Ascending aorta (tissue), 2 donors: ENCODE measurements at regions not wholly inside any gene's neighbourhood (a gene's known extent, or its start where the extent isn't known, plus 50 kb on each side); places are given as distances from the start of the nearest gene placed in this dataset.

Source experiments
- DNase-seq, 2 donors: peaks; one replicate each; pipeline ENCODE4 v3.0.0-alpha.2; 2019; ENCODE audit warnings: low spot score in 2 of 2
- H3K27ac ChIP-seq, 2 donors: fragments of 200-600 bp; sonication (generic); one replicate each; pipeline ENCODE4 v1.5.1; 2016 to 2017; ENCODE audit warnings: mild to moderate bottlenecking in 1 of 2
- H3K27me3 ChIP-seq: fragments of 200-600 bp; sonication (generic); one replicate; pipeline ENCODE4 v1.5.1; 2017
- H3K36me3 ChIP-seq, 2 donors: fragments of 200-600 bp; sonication (generic); one replicate each; pipeline ENCODE4 v1.5.1; 2016
- H3K4me1 ChIP-seq, 2 donors: fragments of 200-600 bp; sonication (generic); one replicate each; pipeline ENCODE4 v1.5.1; 2016 to 2017; ENCODE audit warnings: mild to moderate bottlenecking in 1 of 2
- H3K4me3 ChIP-seq, 2 donors: fragments of 200-600 bp; sonication (generic); one replicate each; pipeline ENCODE4 v1.5.1; 2016 to 2017; ENCODE audit warnings: mild to moderate bottlenecking in 1 of 2
- H3K9me3 ChIP-seq, 2 donors: fragments of 200-600 bp; sonication (generic); one replicate each; pipeline ENCODE4 v1.5.1; 2016
- CTCF ChIP-seq, 3 experiments: fragments of 200-600 bp in 2 of 3; fragments of 450-650 bp in 1 of 3; sonication (generic) in 2 of 3; IDR thresholded peaks; one replicate each; pipeline ENCODE4 v1.5.1; 2016 to 2019; ENCODE audit warnings: antibody characterized with exemption in 3 of 3, mild to moderate bottlenecking in 1 of 3, moderate library complexity in 1 of 3
- intact Hi-C: fragments of 100-400 bp; cut with DNase I; formaldehyde crosslinking; loops from one replicate; pipeline ENCODE4 v1.15.1; 2023

GRCh38 chr12:91422127-91422526 lies 239.5 kb upstream of the DCN start:
- H3K27me3 ChIP-seq, result no peaks in the 10 kb centered on the region
- intact Hi-C loops, result no loop called here
- DNase-seq, result no peak
- no peaks in the 10 kb centered on the region for H3K4me1 ChIP-seq
- H3K36me3 ChIP-seq, result no peaks in the 10 kb centered on the region
- TF ChIP-seq CTCF (IDR thresholded peaks at IDR 0.05), result no peak
- H3K27ac ChIP-seq, result no peak overlapping the region
- H3K9me3 ChIP-seq, result no peaks in the 10 kb centered on the region
- H3K4me3 ChIP-seq, result no peak overlapping the region

GRCh38 chr12:91419809-91420208 lies 237.2 kb upstream of the DCN start:
- intact Hi-C loops, result no loop called here
- Histone ChIP-seq H3K4me1 (no peaks in the 10 kb centered on the region), H3K4me3 (no peak overlapping the region), H3K36me3 (no peaks in the 10 kb centered on the region), H3K9me3 (no peaks in the 10 kb centered on the region), H3K27ac (no peak overlapping the region), H3K27me3 (no peaks in the 10 kb centered on the region)
- TF ChIP-seq CTCF (IDR thresholded peaks at IDR 0.05), result no peak
- DNase-seq, result no peak

GRCh38 chr12:91418221-91419090 lies 235.8 kb upstream of the DCN start:
- H3K9me3 ChIP-seq, result no peaks in the 10 kb centered on the region
- no peaks in the 10 kb centered on the region for H3K4me1 ChIP-seq
- DNase-seq, result no peak
- H3K4me3 ChIP-seq, result no peak overlapping the region
- no peak for TF ChIP-seq CTCF (IDR thresholded peaks at IDR 0.05)
- H3K27ac ChIP-seq, result no peak overlapping the region
- no peaks in the 10 kb centered on the region for H3K27me3 ChIP-seq
- intact Hi-C loops, result no loop called here
- H3K36me3 ChIP-seq, result no peaks in the 10 kb centered on the region

GRCh38 chr12:91417650-91418049 lies 235.0 kb upstream of the DCN start:
- DNase-seq, result no peak
- no peaks in the 10 kb centered on the region for H3K36me3 ChIP-seq
- no peak overlapping the region for H3K27ac ChIP-seq
- no peak for TF ChIP-seq CTCF (IDR thresholded peaks at IDR 0.05)
- intact Hi-C loops, result no loop called here
- H3K9me3 ChIP-seq, result no peaks in the 10 kb centered on the region
- H3K4me3 ChIP-seq, result no peak overlapping the region
- H3K4me1 ChIP-seq, result no peaks in the 10 kb centered on the region
- H3K27me3 ChIP-seq, result no peaks in the 10 kb centered on the region

GRCh38 chr12:91414636-91415035 lies 232.0 kb upstream of the DCN start:
- Histone ChIP-seq H3K4me3 (no peak overlapping the region), H3K36me3 (no peaks in the 10 kb centered on the region), H3K4me1 (no peaks in the 10 kb centered on the region), H3K27ac (no peak overlapping the region), H3K27me3 (no peaks in the 10 kb centered on the region), H3K9me3 (no peaks in the 10 kb centered on the region)
- intact Hi-C loops, result no loop called here
- no peak for DNase-seq
- TF ChIP-seq CTCF (IDR thresholded peaks at IDR 0.05), result no peak
